Body of pancreas (tissue), 4 donors: ENCODE measurements at regions not wholly inside any gene's neighbourhood (a gene's known extent, or its start where the extent isn't known, plus 50 kb on each side); places are given as distances from the start of the nearest gene placed in this dataset.

Experiments used
- POLR2A ChIP-seq, 3 donors: fragments of 450-650 bp; IDR thresholded peaks; one replicate each; pipeline ENCODE4 v1.6.1; 2016; ENCODE audit warnings: antibody characterized with exemption in 3 of 3, mild to moderate bottlenecking in 2 of 3
- TF ChIP-seq, protein P1 (sequence below), 7 experiments: fragments of 450-650 bp in 4 of 7; fragments of 200-600 bp in 3 of 7; sonication (generic) in 3 of 7; IDR thresholded peaks; one replicate each; pipeline ENCODE4 v1.5.1; 2016 to 2019; ENCODE audit warnings: antibody characterized with exemption in 7 of 7

DNA sequence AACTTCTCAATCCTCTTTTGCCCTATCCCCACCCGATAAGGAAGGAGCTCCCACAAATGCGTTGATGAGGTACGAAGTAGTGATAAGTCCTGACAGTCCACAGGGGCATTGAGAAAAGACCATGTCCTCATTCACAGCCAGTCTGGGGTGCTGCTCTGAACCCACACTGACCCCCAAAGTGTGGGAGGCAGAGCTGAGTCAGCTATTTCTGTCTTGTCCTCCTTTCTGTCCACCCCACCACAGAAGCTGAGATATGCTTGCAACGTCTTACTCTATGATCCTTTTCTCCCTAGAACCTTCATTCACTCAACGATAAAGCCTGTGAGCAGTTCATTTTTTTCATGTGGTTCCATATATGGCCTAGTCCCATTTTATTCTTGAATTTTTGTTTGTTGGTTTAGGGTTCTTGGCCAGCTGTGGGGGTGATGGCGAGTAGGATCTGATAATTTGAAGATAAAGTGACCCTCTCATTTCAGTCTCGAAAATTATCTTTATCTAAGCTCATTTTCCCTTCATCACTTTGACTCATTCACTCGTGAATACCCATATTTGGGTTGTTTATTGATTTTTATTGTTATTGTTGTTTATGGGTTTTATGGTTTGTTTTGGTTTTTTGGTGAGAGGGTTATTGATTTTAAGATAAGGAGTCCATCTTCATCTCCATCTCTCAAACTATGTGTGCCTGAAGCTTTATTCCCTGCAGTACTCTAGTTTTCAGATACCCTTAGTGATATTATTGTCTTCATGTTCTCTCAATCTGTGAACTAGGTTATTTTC, 58.5 kb upstream of the ZNF366 start:
- TF ChIP-seq, protein P1, sequence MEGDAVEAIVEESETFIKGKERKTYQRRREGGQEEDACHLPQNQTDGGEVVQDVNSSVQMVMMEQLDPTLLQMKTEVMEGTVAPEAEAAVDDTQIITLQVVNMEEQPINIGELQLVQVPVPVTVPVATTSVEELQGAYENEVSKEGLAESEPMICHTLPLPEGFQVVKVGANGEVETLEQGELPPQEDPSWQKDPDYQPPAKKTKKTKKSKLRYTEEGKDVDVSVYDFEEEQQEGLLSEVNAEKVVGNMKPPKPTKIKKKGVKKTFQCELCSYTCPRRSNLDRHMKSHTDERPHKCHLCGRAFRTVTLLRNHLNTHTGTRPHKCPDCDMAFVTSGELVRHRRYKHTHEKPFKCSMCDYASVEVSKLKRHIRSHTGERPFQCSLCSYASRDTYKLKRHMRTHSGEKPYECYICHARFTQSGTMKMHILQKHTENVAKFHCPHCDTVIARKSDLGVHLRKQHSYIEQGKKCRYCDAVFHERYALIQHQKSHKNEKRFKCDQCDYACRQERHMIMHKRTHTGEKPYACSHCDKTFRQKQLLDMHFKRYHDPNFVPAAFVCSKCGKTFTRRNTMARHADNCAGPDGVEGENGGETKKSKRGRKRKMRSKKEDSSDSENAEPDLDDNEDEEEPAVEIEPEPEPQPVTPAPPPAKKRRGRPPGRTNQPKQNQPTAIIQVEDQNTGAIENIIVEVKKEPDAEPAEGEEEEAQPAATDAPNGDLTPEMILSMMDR (IDR thresholded peaks at IDR 0.05): no peak
- TF ChIP-seq POLR2A (IDR thresholded peaks at IDR 0.05): no peak
